Brain microvascular endothelial cell (primary cell): ENCODE measurements at regions not wholly inside any gene's neighbourhood (a gene's known extent, or its start where the extent isn't known, plus 50 kb on each side); places are given as distances from the start of the nearest gene placed in this dataset.

Source experiments
- DNase-seq: peaks from one replicate; pipeline ENCODE4 v3.0.0-alpha.2; 2020
- H3K27ac ChIP-seq: fragments of 250-450 bp; sonication (Bioruptor Pico); 2 replicates; pipeline ENCODE4 v1.5.1; 2020; ENCODE audit warnings: mild to moderate bottlenecking, moderate library complexity
- H3K27me3 ChIP-seq: fragments of 250-450 bp; sonication (Bioruptor Pico); replicated peaks from 2 replicates; pipeline ENCODE4 v1.5.1; 2020; ENCODE audit warnings: mild to moderate bottlenecking
- H3K36me3 ChIP-seq: fragments of 250-450 bp; sonication (Bioruptor Pico); replicated peaks from 2 replicates; pipeline ENCODE4 v1.5.1; 2020; ENCODE audit warnings: mild to moderate bottlenecking
- H3K4me3 ChIP-seq: 2 replicates; pipeline ENCODE4 v1.5.1; 2011; ENCODE audit warnings: low read depth, mild to moderate bottlenecking, control low read depth, low read length, moderate library complexity
- in situ Hi-C: cut with HindIII; loops from 2 replicates; pipeline ENCODE4 v1.10.0; 2017; ENCODE audit warnings: low sequenced_read_pairs, low pct_ligation_motif_present
- TF ChIP-seq, protein P1 (sequence below): IDR thresholded peaks from 2 replicates; pipeline ENCODE4 v1.5.1; 2011; ENCODE audit warnings: low read depth, mild to moderate bottlenecking, moderate library complexity, low read length, control low read depth, inconsistent platforms; ENCODE audit errors: missing control alignments

DNA sequence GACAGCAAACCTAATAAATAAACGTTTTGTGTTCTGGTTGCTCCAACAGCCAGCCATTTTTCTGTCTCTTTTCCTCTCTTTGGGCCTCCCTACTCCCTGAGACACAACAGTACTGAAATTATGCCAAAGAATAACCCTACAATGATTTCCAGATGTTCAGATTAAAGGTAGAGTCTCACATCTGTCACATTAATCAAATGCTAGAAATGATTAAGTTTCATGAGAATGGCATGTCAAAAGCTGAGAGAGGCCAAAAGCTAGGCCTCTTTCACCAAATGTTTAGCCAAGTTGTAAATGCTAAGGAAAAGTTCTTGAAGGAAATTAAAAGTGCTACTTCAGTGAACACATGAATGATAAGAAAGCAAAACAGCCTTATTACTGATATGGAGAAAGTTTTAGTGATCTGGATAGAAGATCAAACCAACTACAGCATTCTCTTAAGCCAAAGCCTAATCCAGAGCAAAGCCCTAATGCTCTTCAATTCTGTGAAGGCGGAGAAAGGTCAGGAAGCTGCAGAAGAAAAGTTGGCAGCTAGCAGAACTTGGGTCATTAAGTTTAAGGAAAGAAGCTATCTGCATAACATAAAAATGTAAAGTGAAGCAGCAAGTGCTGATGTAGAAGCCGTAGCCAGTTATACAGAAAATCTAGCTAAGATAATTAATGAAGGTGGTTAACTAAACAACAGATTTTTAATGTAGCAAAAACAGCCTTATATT is 182.1 kb upstream of the NUDT6 start:
- H3K27me3 ChIP-seq: no peaks in the 10 kb centered on the region
- in situ Hi-C loops: no loop called here
- TF ChIP-seq, protein P1, sequence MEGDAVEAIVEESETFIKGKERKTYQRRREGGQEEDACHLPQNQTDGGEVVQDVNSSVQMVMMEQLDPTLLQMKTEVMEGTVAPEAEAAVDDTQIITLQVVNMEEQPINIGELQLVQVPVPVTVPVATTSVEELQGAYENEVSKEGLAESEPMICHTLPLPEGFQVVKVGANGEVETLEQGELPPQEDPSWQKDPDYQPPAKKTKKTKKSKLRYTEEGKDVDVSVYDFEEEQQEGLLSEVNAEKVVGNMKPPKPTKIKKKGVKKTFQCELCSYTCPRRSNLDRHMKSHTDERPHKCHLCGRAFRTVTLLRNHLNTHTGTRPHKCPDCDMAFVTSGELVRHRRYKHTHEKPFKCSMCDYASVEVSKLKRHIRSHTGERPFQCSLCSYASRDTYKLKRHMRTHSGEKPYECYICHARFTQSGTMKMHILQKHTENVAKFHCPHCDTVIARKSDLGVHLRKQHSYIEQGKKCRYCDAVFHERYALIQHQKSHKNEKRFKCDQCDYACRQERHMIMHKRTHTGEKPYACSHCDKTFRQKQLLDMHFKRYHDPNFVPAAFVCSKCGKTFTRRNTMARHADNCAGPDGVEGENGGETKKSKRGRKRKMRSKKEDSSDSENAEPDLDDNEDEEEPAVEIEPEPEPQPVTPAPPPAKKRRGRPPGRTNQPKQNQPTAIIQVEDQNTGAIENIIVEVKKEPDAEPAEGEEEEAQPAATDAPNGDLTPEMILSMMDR: no peak
- H3K36me3 ChIP-seq: no peaks in the 10 kb centered on the region
- no peak overlapping the region for H3K4me3 ChIP-seq
- no peak for DNase-seq
- no peak overlapping the region for H3K27ac ChIP-seq

DNA sequence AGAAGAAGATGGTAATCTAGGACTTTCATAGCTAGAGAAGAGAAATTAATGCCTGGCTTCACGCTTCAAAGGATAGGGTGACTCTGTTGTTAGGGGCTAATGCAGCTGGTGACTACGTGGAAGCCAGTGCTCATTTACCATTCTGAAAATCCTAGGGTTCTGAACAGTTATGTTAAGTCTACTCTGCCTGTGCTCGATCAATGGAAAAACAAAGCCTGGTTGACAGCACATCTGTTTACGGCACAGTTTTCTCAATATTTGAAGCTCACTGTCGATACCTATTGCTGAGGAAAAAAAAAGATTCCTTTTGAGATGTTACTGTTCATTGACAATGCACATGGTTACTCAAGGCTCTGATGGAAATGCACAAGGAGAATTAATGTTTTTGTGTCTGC is 182.6 kb upstream of the NUDT6 start:
- no peak overlapping the region for H3K27ac ChIP-seq
- H3K4me3 ChIP-seq: no peak overlapping the region
- TF ChIP-seq, protein P1: no peak
- in situ Hi-C loops: no loop called here
- no peak for DNase-seq
- H3K27me3 ChIP-seq: no peaks in the 10 kb centered on the region
- no peaks in the 10 kb centered on the region for H3K36me3 ChIP-seq

- in situ Hi-C loops: no loop called here
- no peak for DNase-seq
- TF ChIP-seq, protein P1: no peak
Observed at GRCh38 chr4:123106747-123107146, 184.3 kb upstream of the NUDT6 start.

DNA sequence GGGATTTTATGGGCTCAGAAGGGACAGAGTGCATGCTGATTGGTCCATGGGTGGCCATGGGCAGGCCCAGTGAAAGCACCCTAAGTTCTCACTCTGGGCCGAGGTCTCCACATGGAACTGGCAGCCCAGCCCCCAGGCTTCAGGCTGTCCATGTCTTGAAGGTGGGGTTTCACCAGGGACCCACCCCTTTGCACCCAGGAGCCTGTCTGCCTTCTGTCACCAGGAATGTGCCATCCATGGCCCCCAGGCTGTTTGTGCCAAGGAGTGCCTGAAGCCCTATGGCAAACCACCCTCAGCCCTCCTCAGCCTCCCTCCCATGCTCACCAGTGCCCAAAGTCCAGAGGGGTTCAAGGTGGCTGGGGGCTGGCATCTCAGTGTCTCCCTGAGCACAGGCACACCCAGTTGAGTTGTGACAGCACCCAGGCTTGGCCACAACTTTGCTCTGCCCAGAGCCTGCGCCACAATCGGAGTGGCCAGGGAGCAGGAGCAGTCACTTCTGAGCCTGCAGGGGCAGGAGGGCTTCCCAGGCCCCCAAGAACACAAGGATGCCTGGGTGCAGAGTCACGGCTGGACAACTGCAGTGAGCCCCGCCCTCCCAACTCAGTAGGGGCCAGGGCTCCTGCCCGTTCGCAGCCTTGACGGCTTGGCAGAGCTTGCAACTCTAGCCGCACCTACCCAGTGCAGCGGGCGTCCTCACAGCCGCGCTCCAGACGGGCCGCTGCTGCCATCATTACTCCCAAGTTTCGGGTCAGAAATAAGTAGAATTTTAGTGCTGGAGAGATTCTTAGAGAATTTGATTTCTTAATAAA is 185.3 kb upstream of the NUDT6 start:
- Histone ChIP-seq H3K36me3 (no peaks in the 10 kb centered on the region), H3K4me3 (no peak overlapping the region), H3K27me3 (no peaks in the 10 kb centered on the region), H3K27ac (no peak overlapping the region)
- in situ Hi-C loops: no loop called here
- TF ChIP-seq, protein P1: no peak
- no peak for DNase-seq

More at GRCh38 chr4:123106747-123107146, 184.3 kb upstream of the NUDT6 start:
- H3K36me3 ChIP-seq: no peaks in the 10 kb centered on the region
- no peak overlapping the region for H3K27ac ChIP-seq
- no peak overlapping the region for H3K4me3 ChIP-seq
- H3K27me3 ChIP-seq: no peaks in the 10 kb centered on the region

- DNase-seq: no peak
- TF ChIP-seq, protein P1: no peak
- Histone ChIP-seq H3K36me3 (no peaks in the 10 kb centered on the region), H3K4me3 (no peak overlapping the region), H3K27ac (no peak overlapping the region), H3K27me3 (no peaks in the 10 kb centered on the region)
- in situ Hi-C loops: no loop called here
Observed at GRCh38 chr4:123109139-123109538, 186.7 kb upstream of the NUDT6 start.
